Mesenchymal stem cell (in vitro differentiated cells and primary cell): ENCODE measurements at regions not wholly inside any gene's neighbourhood (a gene's known extent, or its start where the extent isn't known, plus 50 kb on each side); places are given as distances from the start of the nearest gene placed in this dataset.

Source experiments
- DNase-seq: peaks from one replicate; pipeline ENCODE4 v3.0.0-alpha.2; 2013
- H2AFZ ChIP-seq: one replicate; pipeline ENCODE4 v1.6.1; 2013; ENCODE audit warnings: low read depth, mild to moderate bottlenecking, control low read depth, inconsistent platforms, low read length, moderate library complexity
- H2AK5ac ChIP-seq: 2 replicates; pipeline ENCODE4 v1.6.1; 2013; ENCODE audit warnings: low read length, moderate library complexity, mild to moderate bottlenecking, inconsistent platforms; ENCODE audit not compliant: severe bottlenecking
- H2BK120ac ChIP-seq: one replicate; pipeline ENCODE4 v1.6.1; 2013; ENCODE audit warnings: low read depth, mild to moderate bottlenecking, inconsistent platforms, low read length, moderate library complexity
- H2BK12ac ChIP-seq, 2 experiments: one replicate each; pipeline ENCODE4 v1.6.1; 2013; ENCODE audit warnings: inconsistent platforms in 2 of 2, low read length in 2 of 2, mild to moderate bottlenecking in 2 of 2, moderate library complexity in 2 of 2, control low read depth in 1 of 2
- H2BK15ac ChIP-seq: one replicate; pipeline ENCODE4 v1.6.1; 2013; ENCODE audit warnings: mild to moderate bottlenecking, low read depth, inconsistent platforms; ENCODE audit not compliant: poor library complexity, severe bottlenecking
- H2BK5ac ChIP-seq: 2 replicates; pipeline ENCODE4 v1.6.1; 2013; ENCODE audit warnings: low read depth, mild to moderate bottlenecking, low read length, control low read depth, inconsistent platforms; ENCODE audit not compliant: poor library complexity, severe bottlenecking
- H3K14ac ChIP-seq, 2 experiments: one replicate each; pipeline ENCODE4 v1.6.1; 2013; ENCODE audit warnings: inconsistent platforms in 2 of 2, low read length in 2 of 2, control low read depth in 1 of 2, mild to moderate bottlenecking in 1 of 2, moderate library complexity in 1 of 2
- H3K18ac ChIP-seq, 2 experiments: one replicate each; pipeline ENCODE4 v1.6.1; 2013; ENCODE audit warnings: inconsistent platforms in 2 of 2, low read length in 2 of 2, control low read depth in 1 of 2, low read depth in 1 of 2, mild to moderate bottlenecking in 1 of 2
- H3K23ac ChIP-seq, 2 experiments: one replicate each; pipeline ENCODE4 v1.6.1; 2013; ENCODE audit warnings: inconsistent platforms in 2 of 2, low read length in 2 of 2, mild to moderate bottlenecking in 2 of 2, moderate library complexity in 2 of 2, control low read depth in 1 of 2
- H3K27ac ChIP-seq: 2 replicates; pipeline ENCODE4 v1.5.1; 2013; ENCODE audit warnings: mild to moderate bottlenecking, moderate library complexity, low read length, control low read depth, inconsistent platforms; ENCODE audit not compliant: poor library complexity, severe bottlenecking
- H3K27me3 ChIP-seq, 2 experiments: 2 replicates each; pipeline versions ENCODE4 v1.6.1 to v1.7.0; 2013; ENCODE audit warnings: low read length in 2 of 2, mild to moderate bottlenecking in 2 of 2, moderate library complexity in 2 of 2, control low read depth in 1 of 2, inconsistent platforms in 1 of 2; ENCODE audit not compliant: control insufficient read depth in 1 of 2, insufficient read depth in 1 of 2
- H3K36me3 ChIP-seq, 2 experiments: 2 replicates each; pipeline versions ENCODE4 v1.6.1 to v1.7.0; 2013; ENCODE audit warnings: low read length in 2 of 2, control low read depth in 1 of 2, inconsistent platforms in 1 of 2, low read depth in 1 of 2, mild to moderate bottlenecking in 1 of 2; ENCODE audit not compliant: insufficient read depth in 2 of 2, control insufficient read depth in 1 of 2
- H3K4ac ChIP-seq, 2 experiments: one replicate each; pipeline ENCODE4 v1.6.1; 2013; ENCODE audit warnings: inconsistent platforms in 2 of 2, low read length in 2 of 2, mild to moderate bottlenecking in 2 of 2, moderate library complexity in 2 of 2, control low read depth in 1 of 2, low read depth in 1 of 2
- H3K4me1 ChIP-seq: 2 replicates; pipeline ENCODE4 v1.6.1; 2013; ENCODE audit warnings: low read depth, low read length, control low read depth; ENCODE audit not compliant: control insufficient read depth, insufficient read depth
- H3K4me2 ChIP-seq: 2 replicates; pipeline ENCODE4 v1.6.1; 2013; ENCODE audit warnings: low read length, mild to moderate bottlenecking, inconsistent platforms; ENCODE audit not compliant: poor library complexity, severe bottlenecking
- H3K4me3 ChIP-seq, 2 experiments: 2 replicates each; pipeline versions ENCODE4 v1.5.1 to v1.7.0; 2013; ENCODE audit warnings: low read length in 2 of 2, mild to moderate bottlenecking in 2 of 2, control low read depth in 1 of 2, low read depth in 1 of 2; ENCODE audit not compliant: insufficient read depth in 1 of 2
- H3K79me1 ChIP-seq: replicated peaks from 2 replicates; pipeline ENCODE4 v1.6.1; 2013; ENCODE audit warnings: mild to moderate bottlenecking, control low read depth, low read length, inconsistent platforms; ENCODE audit not compliant: poor library complexity, severe bottlenecking
- H3K9ac ChIP-seq: 2 replicates; pipeline ENCODE4 v1.7.0; 2013; ENCODE audit warnings: mild to moderate bottlenecking, low read length, moderate library complexity
- H3K9me3 ChIP-seq: 2 replicates; pipeline ENCODE4 v1.7.0; 2013; ENCODE audit warnings: mild to moderate bottlenecking, low read length; ENCODE audit not compliant: control insufficient read depth
- H4K8ac ChIP-seq: one replicate; pipeline ENCODE4 v1.6.1; 2013; ENCODE audit warnings: inconsistent platforms, mild to moderate bottlenecking, low read length, moderate library complexity
- H4K91ac ChIP-seq: one replicate; pipeline ENCODE4 v1.6.1; 2013; ENCODE audit warnings: mild to moderate bottlenecking, low read length, inconsistent platforms
- WGBS: methylation state at CpG from one replicate; pipeline ENCODE4 v1.1.7; 2013; ENCODE audit warnings: mixed read lengths; 5-methylcytosine and 5-hydroxymethylcytosine counted together

DNA sequence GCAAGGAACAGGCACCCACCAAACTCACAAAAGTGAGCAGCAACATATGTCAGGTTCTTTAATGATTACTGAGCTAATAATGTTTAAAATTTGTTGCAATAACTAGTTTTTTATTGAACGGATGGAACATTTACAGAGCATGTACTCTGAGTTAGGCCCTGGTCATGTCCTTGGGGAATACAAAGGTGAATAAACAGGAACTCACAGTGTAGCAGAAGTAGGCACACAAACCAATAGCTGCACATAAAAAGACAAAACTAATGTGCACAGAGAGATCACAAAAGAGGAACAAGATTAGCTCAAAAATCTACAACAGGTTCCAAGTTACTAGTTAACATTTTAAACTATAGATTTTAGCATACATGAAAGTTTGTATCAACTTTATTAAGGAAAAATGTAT lies 505.3 kb upstream of the PPP2R3A start:
- Histone ChIP-seq H3K4me3 (no peak overlapping the region), H2BK5ac (no peak overlapping the region), H2BK12ac (no peak overlapping the region), H3K18ac (no peak overlapping the region), H3K36me3 (no peaks in the 10 kb centered on the region), H4K91ac (no peak overlapping the region), H2AK5ac (no peak overlapping the region), H3K79me1 (no peaks in the 10 kb centered on the region), H3K4ac (no peak overlapping the region), H3K4me1 (no peaks in the 10 kb centered on the region), H3K9ac (no peak overlapping the region), H3K14ac (no peak overlapping the region), H4K8ac (no peak overlapping the region), H2AFZ (no peak overlapping the region), H2BK120ac (no peak overlapping the region), H2BK15ac (no peak overlapping the region), H3K4me2 (no peak overlapping the region), H3K27ac (no peak overlapping the region), H3K9me3 (peaks cover 18% of the 10 kb centered on the region), H3K27me3 (peaks cover 6 to 12% of the 10 kb centered on the region in 2 experiments), H3K23ac (no peak overlapping the region)
- 89% methylated on average over 1 of the region's 1 CpG for WGBS
- no peak for DNase-seq

DNA sequence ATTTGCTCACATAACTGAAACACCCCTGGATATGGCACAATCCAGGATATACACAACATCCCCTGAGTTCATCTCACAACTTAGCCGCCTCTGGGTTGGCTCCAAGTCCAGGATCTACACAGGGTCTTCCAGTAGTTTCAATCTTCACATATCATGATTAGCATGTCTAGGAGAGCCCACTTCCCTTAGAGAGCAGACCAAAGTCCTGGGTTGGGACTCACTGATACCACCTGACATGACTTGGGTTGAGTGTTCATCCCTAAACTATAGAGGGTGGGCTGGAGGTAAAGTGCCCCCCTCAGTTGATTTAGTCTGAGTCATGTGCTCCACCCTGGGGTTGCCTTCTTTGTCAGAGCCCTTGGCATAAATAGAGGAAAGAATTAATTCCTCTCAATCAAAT lies 493.6 kb upstream of the PPP2R3A start:
- H3K27me3 ChIP-seq, result no peaks in the 10 kb centered on the region
- 69% methylated on average over 1 of the region's 1 CpG for WGBS
- H2BK12ac ChIP-seq, result no peak overlapping the region
- H3K23ac ChIP-seq, result no peak overlapping the region
- no peak for DNase-seq
- H3K9me3 ChIP-seq, result no peaks in the 10 kb centered on the region
- no peak overlapping the region for H3K9ac ChIP-seq
- no peak overlapping the region for H4K8ac ChIP-seq
- no peaks in the 10 kb centered on the region for H3K79me1 ChIP-seq
- H3K14ac ChIP-seq, result no peak overlapping the region
- no peak overlapping the region for H2BK120ac ChIP-seq
- H3K27ac ChIP-seq, result no peak overlapping the region
- H3K4me1 ChIP-seq, result no peaks in the 10 kb centered on the region
- no peak overlapping the region for H4K91ac ChIP-seq
- no peak overlapping the region for H2AFZ ChIP-seq
- no peaks in the 10 kb centered on the region for H3K36me3 ChIP-seq
- H3K18ac ChIP-seq, result no peak overlapping the region
- H3K4me3 ChIP-seq, result no peak overlapping the region
- H2BK15ac ChIP-seq, result no peak overlapping the region
- H3K4ac ChIP-seq, result no peak overlapping the region
- no peak overlapping the region for H2BK5ac ChIP-seq
- H3K4me2 ChIP-seq, result no peak overlapping the region
- no peak overlapping the region for H2AK5ac ChIP-seq

DNA sequence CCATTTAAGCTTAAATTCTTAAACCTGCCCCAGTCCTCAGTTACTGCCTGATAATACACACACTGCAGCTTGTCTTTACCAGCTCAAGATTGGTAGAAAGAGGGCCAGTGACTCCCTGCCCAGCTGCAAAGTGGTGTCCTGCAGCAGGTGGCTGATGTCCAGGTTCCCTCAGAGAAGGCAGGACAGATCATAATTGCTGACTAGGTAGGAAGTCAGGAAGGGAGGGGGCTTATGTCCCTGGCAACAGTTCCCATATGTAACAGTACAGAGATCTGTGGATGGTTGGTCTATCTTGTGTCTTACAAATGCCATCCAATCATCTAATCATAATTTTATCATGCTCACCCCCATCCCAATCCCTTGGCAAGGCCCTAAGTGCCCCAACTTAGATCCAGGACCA lies 492.1 kb upstream of the PPP2R3A start:
- no peak for DNase-seq
- Histone ChIP-seq H3K14ac (no peak overlapping the region), H2BK12ac (no peak overlapping the region), H2BK120ac (no peak overlapping the region), H3K27me3 (no peaks in the 10 kb centered on the region), H3K18ac (no peak overlapping the region), H2AFZ (no peak overlapping the region), H2BK5ac (no peak overlapping the region), H4K91ac (no peak overlapping the region), H3K36me3 (no peaks in the 10 kb centered on the region), H3K9me3 (no peaks in the 10 kb centered on the region), H3K4ac (no peak overlapping the region), H3K23ac (no peak overlapping the region), H3K27ac (no peak overlapping the region), H3K4me2 (no peak overlapping the region), H3K4me3 (no peak overlapping the region), H2BK15ac (no peak overlapping the region), H2AK5ac (no peak overlapping the region), H3K79me1 (no peaks in the 10 kb centered on the region), H3K9ac (no peak overlapping the region), H3K4me1 (no peaks in the 10 kb centered on the region), H4K8ac (no peak overlapping the region)

DNA sequence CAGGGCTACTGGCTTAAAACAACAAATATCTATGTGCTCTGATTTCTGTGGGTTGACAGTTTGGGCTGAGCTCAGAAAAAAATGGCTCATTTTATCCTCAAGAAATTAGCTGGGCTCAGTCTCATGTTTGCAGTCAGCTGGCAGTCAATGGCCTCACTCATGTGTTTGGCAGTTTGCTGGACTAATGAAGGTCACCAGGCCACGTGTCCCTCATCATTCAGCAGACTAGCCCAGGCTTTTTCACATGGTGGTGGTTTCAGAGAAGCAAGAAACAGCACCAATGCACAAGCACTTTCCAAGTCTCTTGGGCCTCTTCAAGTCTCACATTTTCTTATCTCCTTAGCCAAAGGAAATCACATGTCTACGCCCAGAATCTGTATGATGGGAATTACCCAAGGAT lies 478.3 kb upstream of the PPP2R3A start:
- Histone ChIP-seq H4K8ac (no peak overlapping the region), H3K14ac (no peak overlapping the region), H3K9ac (no peak overlapping the region), H3K79me1 (no peaks in the 10 kb centered on the region), H2BK12ac (no peak overlapping the region), H3K4ac (no peak overlapping the region), H2BK15ac (no peak overlapping the region), H2BK5ac (no peak overlapping the region), H3K4me1 (no peaks in the 10 kb centered on the region), H3K4me2 (peak overlapping the region; percentile 9), H3K36me3 (no peaks in the 10 kb centered on the region), H3K27ac (no peak overlapping the region), H2AFZ (no peak overlapping the region), H3K18ac (no peak overlapping the region), H3K4me3 (no peak overlapping the region), H2AK5ac (no peak overlapping the region), H3K23ac (no peak overlapping the region), H3K9me3 (no peaks in the 10 kb centered on the region), H2BK120ac (no peak overlapping the region), H4K91ac (no peak overlapping the region), H3K27me3 (no peaks in the 10 kb centered on the region)
- DNase-seq, result no peak
- WGBS, result 54% methylated on average over 2 of the region's 2 CpGs
